Transverse colon (tissue), 4 donors: ENCODE measurements at regions not wholly inside any gene's neighbourhood (a gene's known extent, or its start where the extent isn't known, plus 50 kb on each side); places are given as distances from the start of the nearest gene placed in this dataset.

Source experiments
- CTCF ChIP-seq, 5 experiments: fragments of 200-600 bp in 3 of 5; fragments of 450-650 bp in 2 of 5; sonication (generic) in 3 of 5; IDR thresholded peaks; 1 replicate in 2 of 5; 2 replicates in 3 of 5; pipeline ENCODE4 v1.5.1; 2016 to 2017; ENCODE audit warnings: antibody characterized with exemption in 5 of 5, inconsistent platforms in 3 of 5, mild to moderate bottlenecking in 2 of 5, moderate library complexity in 1 of 5
- POLR2AphosphoS5 ChIP-seq, 3 donors: sonication (generic); formaldehyde crosslinking; IDR thresholded peaks; one replicate each; pipeline ENCODE4 v1.6.1; 2016; ENCODE audit warnings: antibody characterized with exemption in 3 of 3

- TF ChIP-seq CTCF (IDR thresholded peaks at IDR 0.05) = no peak
- TF ChIP-seq POLR2AphosphoS5 (IDR thresholded peaks at IDR 0.05) = no peak
Observed at GRCh38 chr5:19035816-19036215, 952.2 kb downstream of the CDH18 start.
